ENCODE measurements at regions not wholly inside any gene's neighbourhood (a gene's known extent, or its start where the extent isn't known, plus 50 kb on each side); places are given as distances from the start of the nearest gene placed in this dataset.
"Not testable (repeated sequence)": the region's sequence is repeated elsewhere in the genome, so short reads cannot be mapped to it uniquely, and the experiment has no call there.

GRCh38 chr14:59006179-59006578, 182.3 kb upstream of the DAAM1 start:
- TF ChIP-seq, protein P1, sequence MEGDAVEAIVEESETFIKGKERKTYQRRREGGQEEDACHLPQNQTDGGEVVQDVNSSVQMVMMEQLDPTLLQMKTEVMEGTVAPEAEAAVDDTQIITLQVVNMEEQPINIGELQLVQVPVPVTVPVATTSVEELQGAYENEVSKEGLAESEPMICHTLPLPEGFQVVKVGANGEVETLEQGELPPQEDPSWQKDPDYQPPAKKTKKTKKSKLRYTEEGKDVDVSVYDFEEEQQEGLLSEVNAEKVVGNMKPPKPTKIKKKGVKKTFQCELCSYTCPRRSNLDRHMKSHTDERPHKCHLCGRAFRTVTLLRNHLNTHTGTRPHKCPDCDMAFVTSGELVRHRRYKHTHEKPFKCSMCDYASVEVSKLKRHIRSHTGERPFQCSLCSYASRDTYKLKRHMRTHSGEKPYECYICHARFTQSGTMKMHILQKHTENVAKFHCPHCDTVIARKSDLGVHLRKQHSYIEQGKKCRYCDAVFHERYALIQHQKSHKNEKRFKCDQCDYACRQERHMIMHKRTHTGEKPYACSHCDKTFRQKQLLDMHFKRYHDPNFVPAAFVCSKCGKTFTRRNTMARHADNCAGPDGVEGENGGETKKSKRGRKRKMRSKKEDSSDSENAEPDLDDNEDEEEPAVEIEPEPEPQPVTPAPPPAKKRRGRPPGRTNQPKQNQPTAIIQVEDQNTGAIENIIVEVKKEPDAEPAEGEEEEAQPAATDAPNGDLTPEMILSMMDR (conservative IDR thresholded peaks at IDR 0.05), result not testable (repeated sequence)
- TF ChIP-seq EZH2 (IDR thresholded peaks at IDR 0.05; ENCODE audit: low read depth), result not testable (repeated sequence)
